ENCODE measurements at regions not wholly inside any gene's neighbourhood (a gene's known extent, or its start where the extent isn't known, plus 50 kb on each side); places are given as distances from the start of the nearest gene placed in this dataset.

DNA sequence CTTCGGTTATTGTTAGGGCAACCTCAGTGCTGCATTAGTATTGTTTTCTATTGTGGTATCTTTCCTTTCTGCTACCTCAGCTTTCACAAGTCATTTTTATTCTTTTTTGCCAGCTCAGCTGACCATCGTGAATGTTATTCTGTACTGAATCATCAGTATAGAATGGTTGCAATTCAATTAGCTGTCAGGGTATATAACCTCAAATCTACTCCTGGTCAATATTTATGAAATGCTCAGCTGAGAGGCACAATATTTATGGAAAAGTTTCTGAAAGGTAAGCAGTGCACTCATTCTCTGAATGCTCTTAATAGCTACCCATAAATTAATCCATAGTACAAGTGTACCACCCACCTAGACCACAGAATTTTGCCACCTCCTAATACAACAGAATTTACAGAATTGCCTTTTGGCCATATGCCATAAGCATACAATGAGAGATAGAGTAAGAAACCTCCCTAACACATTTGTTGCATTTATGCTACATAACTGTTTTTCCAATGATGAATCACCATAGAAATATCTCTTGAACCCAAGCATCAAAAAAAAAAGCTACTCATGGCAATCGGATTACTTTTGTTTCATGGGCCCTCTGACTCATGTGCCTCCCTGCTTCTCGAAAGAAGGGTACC is 732.6 kb upstream of the CHRM3 start (continued):
- TF ChIP-seq MED1 (CRISPR knock-in tag; IDR thresholded peaks at IDR 0.05; ENCODE audit: borderline replicate concordance) (no peak), NCOA2 (IDR thresholded peaks at IDR 0.05; ENCODE audit: partially characterized antibody in 2 of 2) (no peak), ZNF707 (CRISPR knock-in tag; conservative IDR thresholded peaks at IDR 0.05) (no peak)

GRCh38 chr1:238652346-238652968 is 733.9 kb upstream of the CHRM3 start:
- BruUV-seq (replicated peaks): no TSS peak
- in situ Hi-C loops (cut with MboI) (no loop called here), intact Hi-C loops (cut with micrococcal nuclease) (no loop called here)
- ChIA-PET CTCF (ENCODE audit: low intra/inter-chr PET ratio) (no interaction called here), POLR2A (no interaction called here)
- FAIRE-seq: no peak
- H3K9me1 ChIP-seq (ENCODE audit: control insufficient read depth, insufficient read depth, low read length): no peaks in the 10 kb centered on the region
- no peak for ATAC-seq
- H4K20me1 ChIP-seq (replicated peaks; ENCODE audit: control insufficient read depth, insufficient read depth, low read length): no peaks in the 10 kb centered on the region
- H3K4me3 ChIP-seq: no peak overlapping the region
- no peak overlapping the region for H3K27ac ChIP-seq (ENCODE audit: extremely low read depth, low read depth, low read length)
- DNase-seq (ENCODE audit: extremely low read depth in 1 of 4, low spot score in 3 of 4): no peak
- H3K9me3 ChIP-seq (replicated peaks; ENCODE audit: control insufficient read depth, insufficient read depth, low read depth, low read length): no peaks in the 10 kb centered on the region; the same call in 1 of the 2 replicates
- H3K79me2 ChIP-seq (ENCODE audit: control insufficient read depth, insufficient read depth, low read length): no peaks in the 10 kb centered on the region
- H2AFZ ChIP-seq (ENCODE audit: low read depth, low read length): no peak overlapping the region
- 0% methylated on average over 5 of the region's 7 CpGs for WGBS (ENCODE audit: insufficient coverage, low coverage, missing lambda C conversion rate)
- H3K27me3 ChIP-seq (ENCODE audit: control insufficient read depth in 2 of 2, insufficient read depth in 2 of 2, low read length in 2 of 2): no peaks in the 10 kb centered on the region
- H3K36me3 ChIP-seq (ENCODE audit: control insufficient read depth, insufficient read depth, low read length): no peaks in the 10 kb centered on the region
- no peaks in the 10 kb centered on the region for H3K4me1 ChIP-seq (replicated peaks in 1 of 2; ENCODE audit: control insufficient read depth in 2 of 2, insufficient read depth in 2 of 2, low read length in 2 of 2)
- H3K9ac ChIP-seq (ENCODE audit: insufficient read depth in 1 of 2, low read depth in 2 of 2, low read length in 2 of 2): no peak overlapping the region
- no peak overlapping the region for H3K4me2 ChIP-seq (ENCODE audit: insufficient read depth, low read length)
- TF ChIP-seq ZNF561 (CRISPR knock-in tag; conservative IDR thresholded peaks at IDR 0.05): no peak
- TF ChIP-seq THAP12 (CRISPR knock-in tag; IDR thresholded peaks at IDR 0.05): no peak
- no peak for TF ChIP-seq TRIM24 (IDR thresholded peaks at IDR 0.05)
- TF ChIP-seq CBX3 (IDR thresholded peaks at IDR 0.05; ENCODE audit: borderline replicate concordance in 1 of 2, low read length in 2 of 2): no peak
- no peak for TF ChIP-seq ARHGAP35 (IDR thresholded peaks at IDR 0.05; ENCODE audit: partially characterized antibody)
- TF ChIP-seq, protein P1, sequence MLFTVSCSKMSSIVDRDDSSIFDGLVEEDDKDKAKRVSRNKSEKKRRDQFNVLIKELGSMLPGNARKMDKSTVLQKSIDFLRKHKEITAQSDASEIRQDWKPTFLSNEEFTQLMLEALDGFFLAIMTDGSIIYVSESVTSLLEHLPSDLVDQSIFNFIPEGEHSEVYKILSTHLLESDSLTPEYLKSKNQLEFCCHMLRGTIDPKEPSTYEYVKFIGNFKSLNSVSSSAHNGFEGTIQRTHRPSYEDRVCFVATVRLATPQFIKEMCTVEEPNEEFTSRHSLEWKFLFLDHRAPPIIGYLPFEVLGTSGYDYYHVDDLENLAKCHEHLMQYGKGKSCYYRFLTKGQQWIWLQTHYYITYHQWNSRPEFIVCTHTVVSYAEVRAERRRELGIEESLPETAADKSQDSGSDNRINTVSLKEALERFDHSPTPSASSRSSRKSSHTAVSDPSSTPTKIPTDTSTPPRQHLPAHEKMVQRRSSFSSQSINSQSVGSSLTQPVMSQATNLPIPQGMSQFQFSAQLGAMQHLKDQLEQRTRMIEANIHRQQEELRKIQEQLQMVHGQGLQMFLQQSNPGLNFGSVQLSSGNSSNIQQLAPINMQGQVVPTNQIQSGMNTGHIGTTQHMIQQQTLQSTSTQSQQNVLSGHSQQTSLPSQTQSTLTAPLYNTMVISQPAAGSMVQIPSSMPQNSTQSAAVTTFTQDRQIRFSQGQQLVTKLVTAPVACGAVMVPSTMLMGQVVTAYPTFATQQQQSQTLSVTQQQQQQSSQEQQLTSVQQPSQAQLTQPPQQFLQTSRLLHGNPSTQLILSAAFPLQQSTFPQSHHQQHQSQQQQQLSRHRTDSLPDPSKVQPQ (CRISPR knock-in tag; IDR thresholded peaks at IDR 0.05; ENCODE audit: borderline replicate concordance): no peak
- TF ChIP-seq ZNF239 (CRISPR knock-in tag; IDR thresholded peaks at IDR 0.05): no peak
- TF ChIP-seq, protein P2, sequence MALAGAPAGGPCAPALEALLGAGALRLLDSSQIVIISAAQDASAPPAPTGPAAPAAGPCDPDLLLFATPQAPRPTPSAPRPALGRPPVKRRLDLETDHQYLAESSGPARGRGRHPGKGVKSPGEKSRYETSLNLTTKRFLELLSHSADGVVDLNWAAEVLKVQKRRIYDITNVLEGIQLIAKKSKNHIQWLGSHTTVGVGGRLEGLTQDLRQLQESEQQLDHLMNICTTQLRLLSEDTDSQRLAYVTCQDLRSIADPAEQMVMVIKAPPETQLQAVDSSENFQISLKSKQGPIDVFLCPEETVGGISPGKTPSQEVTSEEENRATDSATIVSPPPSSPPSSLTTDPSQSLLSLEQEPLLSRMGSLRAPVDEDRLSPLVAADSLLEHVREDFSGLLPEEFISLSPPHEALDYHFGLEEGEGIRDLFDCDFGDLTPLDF (CRISPR knock-in tag; IDR thresholded peaks at IDR 0.05): no peak

Measured in K562 (cell line).